ENCODE measurements at regions not wholly inside any gene's neighbourhood (a gene's known extent, or its start where the extent isn't known, plus 50 kb on each side); places are given as distances from the start of the nearest gene placed in this dataset.
"Not testable (repeated sequence)": the region's sequence is repeated elsewhere in the genome, so short reads cannot be mapped to it uniquely, and the experiment has no call there.

DNA sequence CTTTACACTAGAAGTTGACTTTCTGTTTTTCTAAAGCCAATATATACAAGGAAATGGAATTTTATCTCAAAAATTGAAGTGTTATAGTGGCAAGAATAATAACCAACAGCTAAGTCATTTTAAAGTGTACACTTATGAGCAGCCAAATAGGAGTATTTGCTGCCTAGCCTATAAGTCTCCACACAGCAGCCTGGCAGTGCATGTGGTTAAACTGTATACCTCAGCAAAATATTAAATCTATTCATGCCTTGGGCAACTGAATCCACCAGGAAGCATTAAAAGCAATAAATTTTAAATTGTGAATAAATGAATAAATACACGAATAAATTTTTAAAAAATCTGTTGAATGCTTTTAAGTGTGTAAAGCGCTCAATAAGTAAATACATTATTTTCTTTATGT is 432.4 kb upstream of the RORB start:
- H3K27ac ChIP-seq = no peak overlapping the region
- TF ChIP-seq ZFX (IDR thresholded peaks at IDR 0.05) = no peak
- TF ChIP-seq, protein P1, sequence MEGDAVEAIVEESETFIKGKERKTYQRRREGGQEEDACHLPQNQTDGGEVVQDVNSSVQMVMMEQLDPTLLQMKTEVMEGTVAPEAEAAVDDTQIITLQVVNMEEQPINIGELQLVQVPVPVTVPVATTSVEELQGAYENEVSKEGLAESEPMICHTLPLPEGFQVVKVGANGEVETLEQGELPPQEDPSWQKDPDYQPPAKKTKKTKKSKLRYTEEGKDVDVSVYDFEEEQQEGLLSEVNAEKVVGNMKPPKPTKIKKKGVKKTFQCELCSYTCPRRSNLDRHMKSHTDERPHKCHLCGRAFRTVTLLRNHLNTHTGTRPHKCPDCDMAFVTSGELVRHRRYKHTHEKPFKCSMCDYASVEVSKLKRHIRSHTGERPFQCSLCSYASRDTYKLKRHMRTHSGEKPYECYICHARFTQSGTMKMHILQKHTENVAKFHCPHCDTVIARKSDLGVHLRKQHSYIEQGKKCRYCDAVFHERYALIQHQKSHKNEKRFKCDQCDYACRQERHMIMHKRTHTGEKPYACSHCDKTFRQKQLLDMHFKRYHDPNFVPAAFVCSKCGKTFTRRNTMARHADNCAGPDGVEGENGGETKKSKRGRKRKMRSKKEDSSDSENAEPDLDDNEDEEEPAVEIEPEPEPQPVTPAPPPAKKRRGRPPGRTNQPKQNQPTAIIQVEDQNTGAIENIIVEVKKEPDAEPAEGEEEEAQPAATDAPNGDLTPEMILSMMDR (conservative IDR thresholded peaks at IDR 0.05) = no peak

DNA sequence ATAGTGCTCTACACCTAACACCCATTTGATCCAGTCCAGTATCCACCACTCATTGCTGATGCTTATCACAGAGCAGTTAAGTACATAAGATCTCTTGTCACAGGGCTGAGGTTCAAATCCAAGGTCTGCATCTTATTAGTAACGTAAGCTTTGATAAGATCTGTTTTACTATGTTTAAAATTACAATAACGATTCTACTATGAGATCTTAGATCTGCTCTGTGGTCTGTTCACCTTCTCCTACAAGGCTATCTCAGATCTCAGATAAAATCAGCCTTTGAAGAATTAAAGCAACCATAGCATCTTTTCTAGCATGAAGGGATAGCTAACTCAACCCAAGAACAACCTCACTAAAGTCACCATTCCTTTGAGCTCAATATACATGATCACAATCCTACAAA is 431.0 kb upstream of the RORB start:
- H3K27ac ChIP-seq = no peak overlapping the region
- TF ChIP-seq, protein P1 (conservative IDR thresholded peaks at IDR 0.05) = no peak
- TF ChIP-seq ZFX (IDR thresholded peaks at IDR 0.05) = no peak

DNA sequence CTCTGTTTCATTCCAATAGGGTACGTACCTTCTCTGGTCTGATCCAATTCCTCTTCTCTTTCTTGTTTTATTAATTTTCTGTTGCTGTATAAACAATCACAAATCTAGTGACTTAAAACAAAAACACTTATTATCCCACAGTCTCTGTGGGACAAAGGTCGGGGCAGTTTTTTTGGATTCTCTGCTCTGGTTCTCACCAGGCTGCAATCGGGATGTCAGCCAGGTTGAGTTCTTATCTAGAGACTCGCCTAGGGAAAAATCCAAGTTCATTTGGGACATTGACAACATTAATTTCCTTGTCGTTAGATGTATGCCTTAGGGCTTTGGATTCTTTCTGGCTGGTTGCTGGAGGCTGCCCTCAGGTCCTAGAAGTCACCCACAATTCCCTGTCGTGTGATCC is 430.5 kb upstream of the RORB start:
- TF ChIP-seq ZFX (IDR thresholded peaks at IDR 0.05) = no peak
- TF ChIP-seq, protein P1 (conservative IDR thresholded peaks at IDR 0.05) = no peak

DNA sequence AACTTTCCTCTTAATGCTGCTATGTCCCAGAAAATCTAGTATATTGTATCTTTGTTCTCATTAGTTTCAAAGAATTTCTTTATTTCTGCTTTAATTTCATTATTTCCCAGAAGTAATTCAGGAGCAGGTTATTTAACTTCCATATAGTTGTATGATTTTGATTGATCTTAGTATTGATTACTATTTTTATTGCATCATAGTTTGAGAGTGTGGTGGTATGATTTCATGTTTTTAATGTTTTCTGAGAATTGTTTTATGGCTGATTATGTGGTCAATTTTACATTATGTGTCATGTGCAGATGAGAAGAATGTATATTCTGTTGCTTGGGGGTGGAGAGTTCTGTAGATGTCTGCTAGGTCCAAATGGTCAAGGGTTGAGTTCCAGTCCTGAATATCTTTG is 425.6 kb upstream of the RORB start:
- TF ChIP-seq, protein P1 (conservative IDR thresholded peaks at IDR 0.05) = no peak
- no peak for TF ChIP-seq ZFX (IDR thresholded peaks at IDR 0.05)
- H3K27ac ChIP-seq = no peak overlapping the region

More for the DNA sequence above, 430.5 kb upstream of the RORB start:
- no peak overlapping the region for H3K27ac ChIP-seq

DNA sequence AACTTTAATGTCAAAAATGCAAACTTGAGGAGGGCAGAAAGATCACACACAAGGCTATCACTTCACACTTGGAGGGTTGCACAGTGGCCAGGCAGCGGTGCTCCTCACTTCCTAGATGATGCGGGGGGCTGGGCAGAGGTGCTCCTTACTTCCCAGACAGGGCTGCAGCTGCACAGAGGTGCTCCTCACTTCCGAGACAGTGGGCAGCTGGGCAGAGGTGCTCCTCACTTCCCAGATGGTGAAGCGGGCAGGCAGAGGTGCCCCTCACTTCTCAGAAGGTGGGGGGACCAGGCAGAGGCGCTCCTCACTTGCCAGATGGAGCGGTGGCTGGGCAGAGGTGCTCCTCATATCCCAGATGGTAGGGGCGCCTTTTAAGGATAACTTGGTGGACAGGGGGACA is 423.2 kb upstream of the RORB start:
- no peak overlapping the region for H3K27ac ChIP-seq
- TF ChIP-seq ZFX (IDR thresholded peaks at IDR 0.05) = no peak
- TF ChIP-seq, protein P1 (conservative IDR thresholded peaks at IDR 0.05) = no peak

DNA sequence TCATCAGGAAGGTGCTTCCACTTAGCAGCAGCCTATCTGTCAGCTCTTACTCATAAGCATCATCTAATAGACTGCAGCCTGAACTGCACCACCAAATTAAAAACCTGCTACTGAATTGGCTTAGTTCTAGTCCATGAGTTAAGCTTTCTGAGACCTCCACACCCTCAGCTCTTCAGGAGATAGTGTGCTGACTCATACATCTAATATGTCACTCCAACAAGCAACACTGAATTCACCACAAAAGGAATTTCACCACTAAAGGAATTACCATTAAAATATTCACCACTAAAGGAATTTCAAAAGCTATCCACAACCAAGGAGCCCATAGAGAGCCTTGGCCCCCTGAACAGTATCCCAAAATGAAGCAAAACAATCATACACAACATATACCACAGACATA is 418.5 kb upstream of the RORB start:
- no peak for TF ChIP-seq ZFX (IDR thresholded peaks at IDR 0.05)
- TF ChIP-seq, protein P1 (conservative IDR thresholded peaks at IDR 0.05) = no peak
- H3K27ac ChIP-seq = no peak overlapping the region

DNA sequence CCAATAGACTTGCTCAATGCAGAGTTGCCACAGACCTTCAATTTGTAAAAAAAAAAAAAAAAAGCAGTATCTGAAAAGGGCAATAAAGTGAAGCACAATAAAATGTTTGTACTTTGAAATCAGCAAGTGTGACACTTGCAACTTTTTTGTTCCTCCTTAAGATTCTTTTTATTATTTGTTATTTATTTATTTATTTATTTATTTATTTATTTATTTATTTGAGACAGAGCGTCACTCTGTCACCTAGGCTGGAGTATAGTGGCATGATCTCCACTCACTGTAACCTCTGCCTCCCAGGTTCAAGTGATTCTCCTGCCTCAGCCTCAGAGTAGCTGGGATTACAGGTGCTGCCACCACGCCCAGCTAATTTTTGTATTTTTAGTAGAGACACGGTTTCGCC is 416.5 kb upstream of the RORB start:
- H3K27ac ChIP-seq = not testable (repeated sequence)

DNA sequence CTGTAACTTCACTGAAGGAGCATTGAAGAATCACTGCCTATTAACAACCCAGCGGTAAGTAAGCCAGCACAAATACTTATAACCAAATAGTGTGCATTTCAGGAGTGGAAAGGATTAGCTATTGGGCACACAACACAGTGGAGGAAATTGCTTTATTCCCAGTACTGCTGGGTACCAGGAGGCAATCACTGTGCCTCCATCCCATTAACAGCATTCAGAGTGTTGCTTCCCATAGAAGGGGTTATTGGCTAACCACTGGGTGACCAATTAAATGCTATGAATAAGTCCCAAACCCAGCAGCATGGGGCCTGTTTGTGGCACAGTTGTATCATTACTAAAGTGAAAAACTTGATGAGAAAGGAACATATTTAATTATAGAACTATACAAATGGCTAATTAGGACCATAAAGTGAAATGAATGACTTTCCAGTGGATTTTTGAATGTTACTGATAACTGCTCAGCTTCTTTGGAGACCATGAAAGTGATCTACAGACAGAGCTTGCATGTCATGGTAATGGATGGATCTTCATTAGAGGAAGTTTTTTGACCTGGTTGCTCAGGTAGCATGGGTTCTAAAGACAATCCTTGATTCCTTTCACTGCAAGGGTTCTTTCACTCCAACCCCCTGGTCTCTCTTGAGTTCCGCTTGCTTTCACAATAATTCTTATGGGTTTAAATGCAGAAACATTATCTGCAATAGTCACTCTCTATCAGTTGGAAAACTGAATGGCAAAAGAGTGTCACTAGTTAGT is 413.3 kb upstream of the RORB start:
- H3K27ac ChIP-seq = no peak overlapping the region
- no peak for TF ChIP-seq ZFX (IDR thresholded peaks at IDR 0.05)
- TF ChIP-seq, protein P1 (conservative IDR thresholded peaks at IDR 0.05) = no peak

DNA sequence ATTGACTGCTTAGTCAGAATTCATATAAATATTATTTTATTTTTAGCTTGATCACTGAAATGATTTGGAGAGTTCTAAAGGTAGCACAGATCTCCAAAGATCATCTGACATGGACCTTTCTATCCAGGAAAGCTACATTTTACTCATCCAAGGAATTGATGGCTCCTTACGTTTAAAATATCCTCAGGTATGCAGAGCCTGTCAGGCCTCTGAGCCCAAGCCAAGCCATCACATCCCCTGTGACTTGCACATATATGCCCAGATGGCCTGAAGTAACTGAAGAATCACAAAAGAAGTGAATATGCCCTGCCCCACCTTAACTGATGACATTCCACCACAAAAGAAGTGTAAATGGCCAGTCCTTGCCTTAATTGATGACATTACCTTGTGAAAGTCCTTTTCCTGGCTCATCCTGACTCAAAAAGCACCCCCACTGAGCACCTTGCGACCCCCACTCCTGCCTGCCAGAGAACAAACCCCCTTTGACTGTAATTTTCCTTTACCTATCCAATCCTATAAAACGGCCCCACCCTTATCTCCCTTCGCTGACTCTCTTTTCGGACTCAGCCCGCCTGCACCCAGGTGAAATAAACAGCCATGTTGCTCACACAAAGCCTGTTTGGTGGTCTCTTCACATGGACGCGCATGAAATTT is 411.6 kb upstream of the RORB start:
- not testable (repeated sequence) for H3K27ac ChIP-seq

DNA sequence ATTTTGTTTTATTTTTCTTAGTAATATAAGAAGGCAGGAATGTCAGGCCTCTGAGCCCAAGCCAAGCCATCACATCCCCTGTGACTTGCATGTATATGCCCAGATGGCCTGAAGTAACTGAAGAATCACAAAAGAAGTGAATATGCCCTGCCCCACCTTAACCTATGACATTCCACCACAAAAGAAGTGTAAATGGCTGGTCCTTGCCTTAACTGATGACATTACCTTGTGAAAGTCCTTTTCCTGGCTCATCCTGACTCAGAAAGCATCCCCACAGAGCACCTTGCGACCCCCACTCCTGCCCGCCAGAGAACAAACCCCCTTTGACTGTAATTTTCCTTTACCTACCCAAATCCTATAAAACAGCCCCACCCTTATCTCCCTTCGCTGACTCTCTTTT is 406.2 kb upstream of the RORB start:
- not testable (repeated sequence) for H3K27ac ChIP-seq

Measured in C4-2B (cell line).